Spleen (tissue), 11 donors: ENCODE measurements at regions not wholly inside any gene's neighbourhood (a gene's known extent, or its start where the extent isn't known, plus 50 kb on each side); places are given as distances from the start of the nearest gene placed in this dataset.
"Not testable (repeated sequence)": the region's sequence is repeated elsewhere in the genome, so short reads cannot be mapped to it uniquely, and the experiment has no call there.

ENCODE experiments used
- DNase-seq: peaks from one replicate; pipeline ENCODE4 v3.0.0-alpha.2; 2020
- H3K27ac ChIP-seq, 8 donors: fragments of 200-600 bp; sonication (generic) in 7 of 8; 1 replicate in 4 of 8; 2 replicates in 4 of 8; pipeline versions ENCODE4 v1.5.0 to v1.8.0; 2016 to 2021; ENCODE audit warnings: inconsistent platforms in 4 of 8, mild to moderate bottlenecking in 4 of 8, moderate library complexity in 1 of 8
- H3K27me3 ChIP-seq, 7 donors: fragments of 200-600 bp; sonication (generic) in 6 of 7; replicated peaks in 1 of 7; 1 replicate in 4 of 7; 2 replicates in 3 of 7; pipeline versions ENCODE4 v1.5.0 to v1.8.0; 2016 to 2021; ENCODE audit warnings: inconsistent platforms in 3 of 7, mild to moderate bottlenecking in 1 of 7
- H3K36me3 ChIP-seq, 6 donors: fragments of 200-600 bp; sonication (generic) in 5 of 6; 1 replicate in 4 of 6; 2 replicates in 2 of 6; pipeline versions ENCODE4 v1.5.0 to v1.8.0; 2016 to 2021; ENCODE audit warnings: inconsistent platforms in 2 of 6
- H3K4me1 ChIP-seq, 6 donors: fragments of 200-600 bp; sonication (generic) in 5 of 6; 1 replicate in 3 of 6; 2 replicates in 3 of 6; pipeline versions ENCODE4 v1.5.0 to v1.8.0; 2016 to 2021; ENCODE audit warnings: inconsistent platforms in 3 of 6
- H3K4me3 ChIP-seq, 8 donors: fragments of 200-600 bp; sonication (generic) in 7 of 8; 1 replicate in 4 of 8; 2 replicates in 4 of 8; pipeline versions ENCODE4 v1.5.0 to v1.8.0; 2016 to 2021; ENCODE audit warnings: inconsistent platforms in 4 of 8, mild to moderate bottlenecking in 4 of 8, moderate library complexity in 2 of 8
- H3K9me3 ChIP-seq, 8 donors: fragments of 200-600 bp; sonication (generic) in 7 of 8; 1 replicate in 4 of 8; 2 replicates in 4 of 8; pipeline versions ENCODE4 v1.5.0 to v1.8.0; 2016 to 2021; ENCODE audit warnings: inconsistent platforms in 4 of 8
- CTCF ChIP-seq, 11 experiments: fragments of 200-600 bp in 7 of 11; fragments of 450-650 bp in 4 of 11; sonication (generic) in 4 of 11; IDR thresholded peaks in 8 of 11; conservative IDR thresholded peaks in 3 of 11; 1 replicate in 7 of 11; 2 replicates in 4 of 11; pipeline versions ENCODE4 v1.4.0 to v1.8.0; 2016 to 2021; ENCODE audit warnings: antibody characterized with exemption in 11 of 11, inconsistent platforms in 4 of 11, mild to moderate bottlenecking in 1 of 11
- POLR2A ChIP-seq, 3 donors: fragments of 450-650 bp; IDR thresholded peaks; one replicate each; pipeline ENCODE4 v1.5.1; 2017; ENCODE audit warnings: antibody characterized with exemption in 3 of 3, mild to moderate bottlenecking in 1 of 3
- POLR2AphosphoS5 ChIP-seq, 3 donors: sonication (generic); formaldehyde crosslinking; IDR thresholded peaks; one replicate each; pipeline ENCODE4 v1.5.1; 2017; ENCODE audit warnings: antibody characterized with exemption in 3 of 3
- WGBS, 5 donors: extraction: QIAGEN DNeasy Blood & Tissue Kit in 3 of 5; methylation state at CpG; one replicate each; pipeline versions ENCODE4 v1.1.5 to v1.1.7; 2013 to 2018; 5-methylcytosine and 5-hydroxymethylcytosine counted together
- intact Hi-C: fragments of 100-400 bp; cut with DNase I; formaldehyde crosslinking; loops from one replicate; pipeline ENCODE4 v1.15.0; 2023; ENCODE audit warnings: low total_unique reads
- donor health status: healthy with polysubstance abuse.
- donor health status: DM: no; HTN: no; CAD: no; lungs with moderate emphysema.
- donor health status: DM: no; HTN: no; CAD: no.
- donor health status: Bipolar disorder and iron deficiency.
- donor health status: healthy.
- donor health status: DM: no; HTN: no; CAD: no.
- donor health status: DM: yes; HTN: yes; CAD: no.

DNA sequence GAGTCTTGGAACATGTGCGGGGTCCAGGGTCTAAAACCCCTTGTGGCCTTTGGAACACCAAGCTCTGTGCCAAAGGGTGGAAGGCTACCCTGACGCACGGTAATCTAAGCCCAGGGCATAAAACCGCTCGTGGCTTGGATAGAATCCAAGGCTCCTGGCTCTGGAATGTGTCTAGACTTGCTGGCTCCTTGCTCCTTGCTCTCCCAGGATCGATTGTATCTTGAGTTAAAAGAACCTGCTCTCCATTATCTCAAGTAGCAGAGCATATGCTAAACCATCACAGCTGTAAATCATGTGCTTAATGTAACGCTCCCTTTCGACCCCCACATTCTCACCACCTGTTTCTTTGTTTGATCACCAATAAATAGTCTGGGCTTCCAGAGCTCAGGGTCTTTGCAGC lies 50.3 kb downstream of the TLCD4 start:
- H3K4me3 ChIP-seq, H3K4me1 ChIP-seq, H3K27ac ChIP-seq, H3K36me3 ChIP-seq, intact Hi-C loops, DNase-seq, H3K27me3 ChIP-seq: not testable (repeated sequence)
- peaks cover 0 to 20% (median 3%) of the 10 kb centered on the region in 8 donors for H3K9me3 ChIP-seq
- WGBS, 5 donors, result 53 to 74% (median 62%) methylated on average over 6 to 8 of the region's 8 CpGs

- peaks cover 0 to 20% (median 3%) of the 10 kb centered on the region in 8 donors for H3K9me3 ChIP-seq
- TF ChIP-seq POLR2AphosphoS5 (IDR thresholded peaks at IDR 0.05) (no peak), CTCF (IDR thresholded peaks at IDR 0.05 in 8 of 11, conservative IDR thresholded peaks at IDR 0.05 in 3 of 11) (no peak), POLR2A (IDR thresholded peaks at IDR 0.05) (no peak)
- H3K4me3 ChIP-seq, result no peak overlapping the region
- peaks cover 0 to 8% (median 0%) of the 10 kb centered on the region in 6 donors for H3K36me3 ChIP-seq
- no peak overlapping the region for H3K27ac ChIP-seq
- intact Hi-C loops, result no loop called here
- DNase-seq, result no peak
- H3K27me3 ChIP-seq, result no peaks in the 10 kb centered on the region
- no peaks in the 10 kb centered on the region for H3K4me1 ChIP-seq
- WGBS, 5 donors, result 86 to 97% (median 95%) methylated on average over 2 of the region's 2 CpGs
These were observed 50.9 kb downstream of the TLCD4 start for GRCh38 chr1:95168028-95168427.

- H3K36me3 ChIP-seq, result peaks cover 0 to 6% (median 0%) of the 10 kb centered on the region in 6 donors
- DNase-seq, result no peak
- peaks cover 0 to 13% (median 3%) of the 10 kb centered on the region in 8 donors for H3K9me3 ChIP-seq
- H3K27me3 ChIP-seq, result no peaks in the 10 kb centered on the region
- H3K27ac ChIP-seq, result no peak overlapping the region
- no peak for TF ChIP-seq CTCF (IDR thresholded peaks at IDR 0.05 in 8 of 11, conservative IDR thresholded peaks at IDR 0.05 in 3 of 11)
- no peak for TF ChIP-seq POLR2A (IDR thresholded peaks at IDR 0.05)
- TF ChIP-seq POLR2AphosphoS5 (IDR thresholded peaks at IDR 0.05), result no peak
- H3K4me3 ChIP-seq, result no peak overlapping the region
- H3K4me1 ChIP-seq, result no peaks in the 10 kb centered on the region
- 81 to 91% (median 86%) methylated on average over 5 of the region's 5 CpGs for WGBS, 5 donors
- intact Hi-C loops, result no loop called here
These were observed 51.7 kb downstream of the TLCD4 start for GRCh38 chr1:95168761-95169351.

GRCh38 chr1:95169548-95169947 lies 52.4 kb downstream of the TLCD4 start:
- Histone ChIP-seq H3K36me3 (no peaks in the 10 kb centered on the region), H3K9me3 (peaks cover 0 to 6% (median 0%) of the 10 kb centered on the region in 8 donors), H3K4me3 (no peak overlapping the region), H3K4me1 (no peaks in the 10 kb centered on the region), H3K27ac (no peak overlapping the region), H3K27me3 (no peaks in the 10 kb centered on the region)
- intact Hi-C loops, result no loop called here
- no peak for DNase-seq
- 51 to 69% (median 57%) methylated on average over 2 of the region's 2 CpGs for WGBS, 5 donors
- TF ChIP-seq POLR2A (IDR thresholded peaks at IDR 0.05) (no peak), CTCF (IDR thresholded peaks at IDR 0.05 in 8 of 11, conservative IDR thresholded peaks at IDR 0.05 in 3 of 11) (no peak), POLR2AphosphoS5 (IDR thresholded peaks at IDR 0.05) (no peak)
